GM19043 (cell line): ENCODE measurements at regions not wholly inside any gene's neighbourhood (a gene's known extent, or its start where the extent isn't known, plus 50 kb on each side); places are given as distances from the start of the nearest gene placed in this dataset.
"Not testable (repeated sequence)": the region's sequence is repeated elsewhere in the genome, so short reads cannot be mapped to it uniquely, and the experiment has no call there.

Experiments used
- ATAC-seq: cut with Tn5 transposase; IDR thresholded peaks from one replicate; pipeline ENCODE4 v1.9.1; 2021; ENCODE audit warnings: low read depth; ENCODE audit not compliant: unreplicated experiment

DNA sequence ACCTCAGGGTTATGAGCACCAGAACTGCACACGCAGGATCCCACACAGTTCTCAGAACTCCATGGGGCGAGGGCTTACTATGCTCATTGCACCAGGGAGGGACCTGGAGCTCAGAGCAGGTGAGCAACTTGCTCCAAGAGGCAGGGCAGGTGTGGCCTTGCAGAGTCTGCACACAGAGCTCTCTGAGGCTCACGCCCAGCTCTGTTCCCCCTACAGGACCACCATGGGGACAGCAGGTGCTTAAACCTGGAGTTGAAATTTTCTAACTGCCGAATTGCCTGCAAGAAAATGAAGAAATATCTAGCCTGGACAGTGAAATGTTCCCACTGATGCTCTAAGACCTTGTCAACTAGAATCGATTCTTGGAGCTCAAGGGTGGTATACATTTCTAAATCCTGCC is 49.9 kb upstream of the MSMB start:
- ATAC-seq, result not testable (repeated sequence)

DNA sequence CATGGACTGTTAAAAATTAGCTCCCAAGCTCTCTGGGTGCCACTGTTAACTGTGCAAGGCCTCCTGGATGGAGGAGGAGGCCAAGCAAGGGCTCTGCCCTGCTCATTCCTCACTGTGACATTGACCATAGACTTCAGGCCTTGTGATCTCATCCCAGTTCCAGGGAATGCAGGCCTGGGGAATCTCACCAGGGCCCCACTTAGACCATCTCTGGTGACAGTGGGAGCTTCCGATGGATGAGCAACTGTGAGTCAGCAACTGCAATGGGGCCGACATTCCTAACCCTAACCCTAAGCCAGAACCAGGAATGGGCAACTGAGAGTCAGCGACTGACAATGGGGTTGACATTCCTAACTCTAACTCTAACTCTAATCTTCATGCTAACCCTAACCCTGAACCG is 50.4 kb upstream of the MSMB start:
- no peak for ATAC-seq

GRCh38 chr10:46096909-46097575 is 51.0 kb upstream of the MSMB start:
- ATAC-seq, result no peak

DNA sequence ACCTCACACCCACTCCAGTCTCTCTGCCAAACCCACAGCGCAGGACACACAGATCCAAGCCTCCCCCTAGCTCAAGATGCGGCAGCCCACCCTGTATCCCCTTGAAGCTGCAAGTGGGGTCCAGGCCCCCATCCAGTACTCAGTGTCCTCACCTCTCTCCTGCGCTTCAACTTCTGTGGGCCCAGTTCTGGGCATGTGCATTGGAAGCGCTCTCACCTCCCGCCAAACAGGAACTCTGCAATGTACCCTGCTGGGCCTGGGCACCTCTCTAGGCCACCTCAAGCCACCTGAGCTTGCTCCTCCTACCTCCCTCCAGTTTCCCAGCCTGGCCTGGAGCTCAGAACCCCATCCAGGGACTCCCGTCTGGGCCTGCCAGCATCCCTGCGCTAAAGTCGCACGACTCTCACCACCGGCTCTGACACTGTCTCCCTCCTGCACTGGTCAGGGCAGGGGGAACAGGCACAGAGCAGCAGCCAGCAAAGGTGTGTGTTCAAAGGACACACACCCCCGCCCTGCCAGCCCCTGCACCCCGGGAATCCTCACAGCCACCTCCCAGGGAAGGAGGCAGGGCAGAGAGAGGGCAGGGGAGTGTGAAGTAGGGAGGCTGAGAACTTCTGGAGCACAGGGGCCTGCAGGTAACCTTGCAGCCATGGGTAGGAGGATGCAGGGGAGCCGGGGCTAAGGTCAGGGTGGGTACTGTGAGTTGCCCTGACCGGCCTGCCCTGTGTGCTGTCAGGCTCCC is 51.7 kb upstream of the MSMB start:
- ATAC-seq, result no peak

DNA sequence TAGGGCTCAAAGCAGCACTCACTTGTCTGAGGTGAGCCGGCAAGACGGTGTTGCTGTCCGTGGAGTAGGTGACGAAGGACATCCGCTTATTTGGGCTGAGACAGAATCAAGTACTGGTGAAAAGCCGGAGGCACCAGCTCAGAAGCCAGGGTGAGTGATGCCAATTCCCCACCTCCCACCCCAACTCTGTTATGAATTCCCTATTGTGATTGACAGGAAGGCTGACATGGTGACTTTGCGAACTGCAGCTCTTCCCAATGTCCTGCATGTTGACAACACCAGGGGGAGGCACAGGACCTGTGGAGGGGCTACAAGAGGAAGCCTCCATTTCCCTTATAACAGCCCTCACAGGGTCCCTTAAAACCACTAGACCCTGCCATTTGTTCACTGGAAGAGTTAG is 52.3 kb upstream of the MSMB start:
- ATAC-seq, result no peak

GRCh38 chr10:46098925-46099324 is 52.9 kb upstream of the MSMB start:
- not testable (repeated sequence) for ATAC-seq

GRCh38 chr10:46104071-46104585 is 58.1 kb upstream of the MSMB start:
- no peak for ATAC-seq

- not testable (repeated sequence) for ATAC-seq
Observed at GRCh38 chr10:46105416-46105815, 59.3 kb upstream of the MSMB start.

GRCh38 chr10:46105856-46106409 is 59.9 kb upstream of the MSMB start:
- ATAC-seq, result peak; percentile 23

DNA sequence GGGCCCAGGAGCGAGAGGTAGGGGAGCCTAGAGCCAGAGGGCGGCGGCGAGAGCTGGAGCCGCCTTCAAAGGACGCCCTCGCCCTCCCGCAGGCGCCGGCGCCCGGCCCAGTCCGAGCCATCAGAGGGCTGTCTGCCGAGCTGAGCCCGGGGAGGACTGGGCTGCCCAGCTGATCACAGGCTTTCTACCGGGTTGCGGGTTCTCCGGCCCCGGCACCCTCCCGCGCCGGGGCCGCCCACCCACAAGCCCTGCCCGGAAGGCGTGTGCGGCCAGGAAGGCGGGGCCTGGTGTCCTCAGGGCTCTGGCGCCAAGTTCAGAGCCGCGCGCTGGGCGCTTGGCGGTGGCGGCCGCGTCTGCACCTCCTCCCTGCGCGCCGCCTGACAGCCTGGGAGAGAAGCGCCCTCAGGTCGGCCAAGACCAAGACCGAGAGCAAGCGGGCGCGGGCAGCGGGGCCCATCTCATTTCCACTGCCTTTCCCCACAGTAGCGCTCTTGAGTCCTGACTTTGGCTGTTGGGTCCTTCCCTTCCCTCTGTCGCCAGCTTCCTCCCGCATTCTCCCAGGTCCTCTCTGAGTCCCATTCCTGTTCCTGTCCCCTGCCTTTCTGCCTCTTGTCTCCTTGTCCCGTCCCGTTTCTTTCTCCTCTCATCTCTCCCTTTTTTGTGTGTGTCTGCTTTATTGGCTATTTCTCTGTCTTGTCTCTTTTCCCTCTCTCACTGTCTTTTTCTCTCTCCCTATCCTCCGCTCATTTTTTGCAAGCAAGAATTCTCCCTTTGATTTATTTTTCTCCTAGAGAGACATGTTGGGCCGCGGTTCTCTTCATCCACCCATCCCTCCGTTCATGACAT is 60.6 kb upstream of the MSMB start:
- ATAC-seq, result peak; percentile 93

- not testable (repeated sequence) for ATAC-seq
Observed at GRCh38 chr10:46108158-46108499, 62.1 kb upstream of the MSMB start.

DNA sequence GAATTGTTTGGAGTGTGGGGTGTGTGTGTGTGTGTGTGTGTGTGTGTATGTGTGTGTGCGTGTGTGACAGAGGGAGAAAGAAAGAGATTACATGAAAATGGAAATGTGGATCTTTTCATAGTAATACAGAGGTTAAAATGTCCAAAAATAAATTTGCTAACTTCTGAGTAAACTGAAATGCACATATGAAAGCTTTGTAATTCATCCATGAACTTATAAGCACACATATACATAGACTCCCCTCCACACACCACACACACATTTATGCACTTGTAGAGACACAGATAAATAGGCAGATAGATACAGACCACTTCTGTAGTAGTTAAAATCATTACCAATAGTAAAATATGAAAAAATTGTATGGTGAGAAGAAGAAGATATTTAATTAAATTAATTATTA is 108.2 kb upstream of the MSMB start:
- not testable (repeated sequence) for ATAC-seq

GRCh38 chr10:46154683-46155082 is 108.6 kb upstream of the MSMB start:
- ATAC-seq, result not testable (repeated sequence)

GRCh38 chr10:46156866-46157265 is 110.8 kb upstream of the MSMB start:
- not testable (repeated sequence) for ATAC-seq

GRCh38 chr10:46169736-46170135 is 117.1 kb upstream of the ANTXRL start:
- no peak for ATAC-seq

DNA sequence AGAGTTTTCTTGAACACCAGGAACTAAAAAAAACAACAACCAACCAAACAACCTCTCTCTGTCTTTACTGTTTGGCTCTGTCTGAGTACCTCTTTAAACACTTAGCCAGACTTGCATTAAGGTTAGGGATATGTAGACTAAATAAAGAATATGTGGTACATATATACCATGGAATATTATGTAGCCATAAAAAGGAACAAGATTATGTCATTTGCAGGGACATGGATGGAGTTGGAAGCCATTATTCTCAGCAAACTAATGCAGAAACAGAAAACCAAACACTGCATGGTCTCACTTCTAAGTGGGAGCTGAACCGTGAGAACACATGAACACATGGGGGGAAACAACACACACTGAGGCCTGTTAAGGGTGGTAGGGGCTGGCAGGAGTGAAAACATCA is 116.0 kb upstream of the ANTXRL start:
- ATAC-seq, result no peak

DNA sequence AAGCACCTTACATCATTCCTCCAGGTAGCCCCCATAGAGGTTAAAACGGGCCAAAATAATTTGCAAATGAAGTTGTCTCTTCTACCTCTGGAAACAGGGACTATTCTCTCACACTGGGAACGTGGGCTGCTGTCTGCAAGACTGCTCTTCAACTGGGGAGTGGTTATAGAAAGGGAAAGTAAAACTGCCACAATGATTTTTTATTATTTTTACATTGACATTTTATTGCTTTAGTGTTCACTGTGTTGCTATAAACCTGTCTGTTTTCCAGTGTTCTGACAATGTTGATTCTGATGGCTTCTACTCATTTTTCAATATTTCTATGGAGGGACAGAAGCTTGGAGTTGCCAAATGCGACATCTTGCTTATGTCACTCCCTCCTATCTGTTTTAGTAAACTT is 115.1 kb upstream of the ANTXRL start:
- no peak for ATAC-seq

DNA sequence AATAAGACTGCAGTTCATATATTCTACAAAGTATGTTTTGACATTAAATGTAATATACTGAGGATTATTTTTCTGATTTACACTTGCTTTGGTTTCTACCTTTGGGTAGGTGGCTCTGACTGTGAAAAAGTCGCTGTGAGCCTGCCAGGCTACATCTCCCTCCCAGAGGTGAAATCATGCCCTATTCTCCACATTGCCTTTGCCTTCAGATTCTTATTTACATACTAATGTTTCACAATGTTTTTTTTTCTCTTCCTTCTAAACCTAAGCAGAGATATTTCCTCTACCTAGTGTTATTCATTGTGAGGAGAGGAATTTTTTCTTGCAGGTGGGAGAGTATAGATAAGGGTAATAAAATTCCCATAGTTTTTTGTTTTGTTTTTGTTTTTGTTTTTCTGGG is 111.5 kb upstream of the ANTXRL start:
- ATAC-seq, result no peak

DNA sequence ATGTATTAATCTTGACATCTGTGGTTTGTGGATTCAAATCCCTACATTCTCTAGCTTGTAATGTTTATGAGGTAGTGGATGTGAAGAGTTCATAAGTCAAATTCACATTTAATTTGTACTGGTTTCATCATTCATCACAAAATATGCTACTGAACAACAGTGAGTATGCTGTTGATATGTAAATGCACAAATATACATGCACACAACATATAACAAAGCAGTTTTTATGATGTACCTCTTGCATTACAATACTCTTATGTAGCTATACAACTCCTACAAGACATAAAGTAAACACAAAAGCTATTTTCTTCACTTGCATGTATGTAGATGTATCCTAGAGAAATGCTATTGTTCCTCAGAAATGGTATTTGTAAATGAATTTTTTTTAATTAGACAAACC is 111.0 kb upstream of the ANTXRL start:
- ATAC-seq, result no peak

DNA sequence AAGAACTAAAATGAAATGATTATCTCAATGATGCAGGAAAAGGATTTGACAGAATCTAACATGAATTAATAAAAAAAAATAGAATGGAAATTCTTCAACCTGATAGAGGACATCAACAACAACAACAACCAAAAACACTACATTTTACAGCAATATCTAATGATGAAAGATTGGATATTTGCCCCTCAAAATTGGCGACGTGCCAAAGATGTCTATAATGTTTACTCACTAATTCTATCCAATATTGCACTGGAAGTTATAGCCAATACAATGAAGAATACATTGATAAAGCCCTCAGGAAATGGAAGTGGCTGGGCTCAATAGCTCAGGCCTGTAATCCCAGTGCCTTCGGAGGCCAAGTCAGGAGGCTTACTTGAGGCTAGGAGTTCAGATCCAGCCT is 99.4 kb upstream of the ANTXRL start:
- ATAC-seq, result not testable (repeated sequence)

- ATAC-seq, result no peak
Observed at GRCh38 chr10:46197050-46197449, 89.7 kb upstream of the ANTXRL start.
